H9 (cell line): ENCODE measurements at regions not wholly inside any gene's neighbourhood (a gene's known extent, or its start where the extent isn't known, plus 50 kb on each side); places are given as distances from the start of the nearest gene placed in this dataset.

Experiments
- DNase-seq: peaks from one replicate; pipeline ENCODE4 v3.0.0-alpha.2; 2017
- H2AFZ ChIP-seq: one replicate; pipeline ENCODE4 v1.6.1; 2013; ENCODE audit warnings: mild to moderate bottlenecking, low read length, control low read depth, moderate library complexity
- H2AK5ac ChIP-seq: 2 replicates; pipeline ENCODE4 v1.6.1; 2013; ENCODE audit warnings: low read length, control low read depth, mixed read lengths; ENCODE audit not compliant: insufficient read length
- H2BK120ac ChIP-seq: one replicate; pipeline ENCODE4 v1.6.1; 2013; ENCODE audit warnings: low read depth, mild to moderate bottlenecking, low read length, control low read depth, inconsistent platforms; ENCODE audit not compliant: poor library complexity, severe bottlenecking
- H2BK12ac ChIP-seq: 2 replicates; pipeline ENCODE4 v1.6.1; 2013; ENCODE audit warnings: low read length, control low read depth, mixed read lengths, low read depth; ENCODE audit not compliant: insufficient read length
- H2BK15ac ChIP-seq: 2 replicates; pipeline ENCODE4 v1.6.1; 2013; ENCODE audit warnings: low read depth, low read length, control low read depth
- H2BK20ac ChIP-seq: one replicate; pipeline ENCODE4 v1.6.1; 2013; ENCODE audit warnings: low read depth, mild to moderate bottlenecking, low read length, control low read depth, inconsistent platforms; ENCODE audit not compliant: poor library complexity, severe bottlenecking
- H2BK5ac ChIP-seq: 2 replicates; pipeline ENCODE4 v1.6.1; 2013; ENCODE audit warnings: low read length, control low read depth, mixed read lengths; ENCODE audit not compliant: insufficient read length
- H3K14ac ChIP-seq: 2 replicates; pipeline ENCODE4 v1.6.1; 2013; ENCODE audit warnings: low read length, control low read depth; ENCODE audit not compliant: insufficient read depth
- H3K18ac ChIP-seq: 2 replicates; pipeline ENCODE4 v1.6.1; 2013; ENCODE audit warnings: low read depth, mild to moderate bottlenecking, mixed read lengths, low read length, control low read depth; ENCODE audit not compliant: insufficient read length
- H3K23ac ChIP-seq: 2 replicates; pipeline ENCODE4 v1.6.1; 2013; ENCODE audit warnings: low read length, control low read depth, mixed read lengths, low read depth; ENCODE audit not compliant: insufficient read length
- H3K23me2 ChIP-seq: 2 replicates; pipeline ENCODE4 v1.6.1; 2013; ENCODE audit warnings: low read depth, mild to moderate bottlenecking, mixed read lengths, low read length, control low read depth; ENCODE audit not compliant: insufficient read length, poor library complexity, severe bottlenecking
- H3K27ac ChIP-seq: 2 replicates; pipeline ENCODE4 v1.5.1; 2013; ENCODE audit warnings: low read length, control low read depth, mixed read lengths, low read depth; ENCODE audit not compliant: insufficient read length
- H3K27me3 ChIP-seq: 2 replicates; pipeline ENCODE4 v1.6.1; 2013; ENCODE audit warnings: low read length, control low read depth, inconsistent platforms; ENCODE audit not compliant: insufficient read depth
- H3K4ac ChIP-seq: 2 replicates; pipeline ENCODE4 v1.6.1; 2013; ENCODE audit warnings: low read depth, mild to moderate bottlenecking, control low read depth, inconsistent platforms, low read length, moderate library complexity
- H3K4me1 ChIP-seq: 2 replicates; pipeline ENCODE4 v1.6.1; 2013; ENCODE audit warnings: low read length, control low read depth, inconsistent platforms; ENCODE audit not compliant: insufficient read depth
- H3K4me2 ChIP-seq: 2 replicates; pipeline ENCODE4 v1.6.1; 2013; ENCODE audit warnings: low read length, control low read depth, mixed read lengths; ENCODE audit not compliant: insufficient read length, insufficient read depth
- H3K56ac ChIP-seq: 2 replicates; pipeline ENCODE4 v1.6.1; 2013; ENCODE audit warnings: low read depth, mild to moderate bottlenecking, mixed read lengths, low read length, control low read depth; ENCODE audit not compliant: insufficient read length
- H3K79me1 ChIP-seq: 2 replicates; pipeline ENCODE4 v1.6.1; 2013; ENCODE audit warnings: low read depth, mild to moderate bottlenecking, moderate library complexity, low read length, control low read depth, inconsistent platforms; ENCODE audit not compliant: insufficient read depth, poor library complexity, severe bottlenecking
- H3K79me2 ChIP-seq: 2 replicates; pipeline ENCODE4 v1.6.1; 2013; ENCODE audit warnings: low read length, control low read depth, inconsistent platforms; ENCODE audit not compliant: insufficient read depth
- H3K9ac ChIP-seq: 2 replicates; pipeline ENCODE4 v1.6.1; 2013; ENCODE audit warnings: low read length, control low read depth, mixed read lengths; ENCODE audit not compliant: insufficient read length; ENCODE audit errors: extremely low read depth
- H3K9me3 ChIP-seq: one replicate; pipeline ENCODE4 v1.6.1; 2013; ENCODE audit warnings: low read depth, low read length, inconsistent platforms; ENCODE audit not compliant: control insufficient read depth
- H3T11ph ChIP-seq: one replicate; pipeline ENCODE4 v1.6.1; 2013; ENCODE audit warnings: mild to moderate bottlenecking, low read length, control low read depth, inconsistent platforms
- H4K20me1 ChIP-seq: one replicate; pipeline ENCODE4 v1.6.1; 2013; ENCODE audit not compliant: control insufficient read depth, insufficient read length, insufficient read depth
- H4K5ac ChIP-seq: 2 replicates; pipeline ENCODE4 v1.6.1; 2013; ENCODE audit warnings: low read depth, mild to moderate bottlenecking, mixed read lengths, low read length, control low read depth; ENCODE audit not compliant: insufficient read length
- H4K8ac ChIP-seq: replicated peaks from 2 replicates; pipeline ENCODE4 v1.6.1; 2013; ENCODE audit warnings: low read length, control low read depth, mixed read lengths, low read depth; ENCODE audit not compliant: insufficient read length
- H4K91ac ChIP-seq: 2 replicates; pipeline ENCODE4 v1.6.1; 2013; ENCODE audit warnings: low read depth, mild to moderate bottlenecking, moderate library complexity, mixed read lengths, low read length, control low read depth; ENCODE audit not compliant: insufficient read length
- H3K27ac Mint-ChIP-seq, 3 experiments: 2 replicates in 2 of 3; 3 replicates in 1 of 3; pipeline ENCODE4 v1.8.0; 2020 to 2021; ENCODE audit warnings: mixed read lengths in 3 of 3, mild to moderate bottlenecking in 1 of 3, moderate library complexity in 1 of 3
- H3K27me3 Mint-ChIP-seq: 2 replicates; pipeline ENCODE4 v1.8.0; 2021; ENCODE audit warnings: low read depth, mild to moderate bottlenecking, moderate library complexity, mixed read lengths
- H3K36me3 Mint-ChIP-seq, 3 experiments: 2 replicates in 2 of 3; 3 replicates in 1 of 3; pipeline ENCODE4 v1.8.0; 2020 to 2021; ENCODE audit warnings: low read depth in 3 of 3, mixed read lengths in 3 of 3; ENCODE audit not compliant: insufficient read depth in 1 of 3
- H3K4me1 Mint-ChIP-seq, 2 experiments: 2 replicates each; pipeline ENCODE4 v1.8.0; 2020; ENCODE audit warnings: mixed read lengths in 2 of 2
- H3K4me3 Mint-ChIP-seq, 2 experiments: 2 replicates in 1 of 2; 3 replicates in 1 of 2; pipeline ENCODE4 v1.8.0; 2020 to 2021; ENCODE audit warnings: mild to moderate bottlenecking in 2 of 2, mixed read lengths in 2 of 2, moderate library complexity in 1 of 2
- H3K9me3 Mint-ChIP-seq, 2 experiments: 2 replicates in 1 of 2; 3 replicates in 1 of 2; pipeline ENCODE4 v1.8.0; 2020; ENCODE audit warnings: mild to moderate bottlenecking in 2 of 2, mixed read lengths in 2 of 2, moderate library complexity in 1 of 2
- CTCF ChIP-seq: fragments of 200-600 bp; sonication (generic); conservative IDR thresholded peaks from 3 replicates; pipeline ENCODE4 v1.8.0; 2021; ENCODE audit warnings: antibody characterized with exemption, mild to moderate bottlenecking
- WGBS: extraction: QIAGEN DNeasy Blood & Tissue Kit; methylation state at CpG from one replicate; pipeline ENCODE4 v1.1.7; 2013; ENCODE audit warnings: missing lambda C conversion rate, low lambda C conversion rate, mixed read lengths; ENCODE audit not compliant: insufficient read length; ENCODE audit errors: extremely low coverage; 5-methylcytosine and 5-hydroxymethylcytosine counted together

GRCh38 chr14:27253966-27254365, 656.1 kb upstream of the NOVA1 start:
- Histone ChIP-seq H3K27me3 (no peaks in the 10 kb centered on the region), H3K4ac (no peak overlapping the region), H3K9me3 (no peaks in the 10 kb centered on the region), H4K8ac (no peak overlapping the region), H3K56ac (no peak overlapping the region), H2BK12ac (no peak overlapping the region), H3K4me1 (no peaks in the 10 kb centered on the region), H3K4me2 (no peak overlapping the region), H2AK5ac (no peak overlapping the region), H4K5ac (no peak overlapping the region), H3K79me2 (no peaks in the 10 kb centered on the region), H3T11ph (no peak overlapping the region), H3K9ac (no peak overlapping the region), H3K79me1 (no peaks in the 10 kb centered on the region), H3K14ac (no peak overlapping the region), H3K18ac (no peak overlapping the region), H3K27ac (no peak overlapping the region), H4K20me1 (no peaks in the 10 kb centered on the region), H2BK15ac (no peak overlapping the region), H2BK120ac (no peak overlapping the region), H2BK5ac (no peak overlapping the region), H2AFZ (no peak overlapping the region), H4K91ac (no peak overlapping the region), H3K23ac (no peak overlapping the region), H2BK20ac (no peak overlapping the region), H3K23me2 (no peaks in the 10 kb centered on the region)
- Mint-ChIP-seq H3K4me1 (no peaks in the 10 kb centered on the region; a peak in 1 of 4 replicates), H3K27ac (no peak overlapping the region), H3K36me3 (no peaks in the 10 kb centered on the region), H3K9me3 (peaks cover 0 to 1% of the 10 kb centered on the region in 2 experiments; a peak in 1 of 5 replicates), H3K27me3 (no peaks in the 10 kb centered on the region), H3K4me3 (no peak overlapping the region)
- WGBS = no CpG with 5 or more reads among the region's 4 CpGs
- no peak for TF ChIP-seq CTCF
- no peak for DNase-seq
